Astrocyte of the spinal cord (primary cell): ENCODE measurements at regions not wholly inside any gene's neighbourhood (a gene's known extent, or its start where the extent isn't known, plus 50 kb on each side); places are given as distances from the start of the nearest gene placed in this dataset.

ENCODE experiments used
- DNase-seq: peaks from one replicate; pipeline ENCODE4 v3.0.0; 2011; ENCODE audit warnings: low read depth, low spot score
- H3K4me3 ChIP-seq: 2 replicates; pipeline ENCODE4 v1.5.1; 2011; ENCODE audit warnings: low read depth, mild to moderate bottlenecking, low read length, moderate library complexity
- CTCF ChIP-seq: IDR thresholded peaks from 2 replicates; pipeline ENCODE4 v1.5.1; 2012; ENCODE audit warnings: low read depth, mild to moderate bottlenecking, low read length, inconsistent platforms
- in situ Hi-C: cut with HindIII; loops from 2 replicates; pipeline ENCODE4 v1.10.0; 2017; ENCODE audit warnings: low sequenced_read_pairs

DNA sequence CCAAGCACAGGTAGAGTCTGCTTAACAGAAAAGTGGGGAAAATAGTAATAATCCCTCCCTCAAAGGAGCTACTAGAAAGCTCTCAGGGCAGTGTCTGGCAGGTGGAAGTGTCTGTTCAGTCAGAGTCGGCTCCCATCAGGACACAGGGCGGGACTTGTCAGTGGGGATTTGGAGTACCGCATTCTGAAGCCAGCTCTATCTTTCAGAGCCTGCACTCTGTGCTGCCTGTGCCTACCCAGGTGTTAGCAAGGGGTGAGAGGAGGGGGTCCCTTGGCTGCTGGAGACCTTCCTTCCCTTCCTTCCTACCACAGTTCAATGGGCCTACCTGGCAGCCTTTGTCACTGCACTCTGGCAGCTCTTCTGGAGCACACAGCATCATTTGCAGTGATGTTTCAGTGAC, 615.5 kb downstream of the AJAP1 start:
- no peak overlapping the region for H3K4me3 ChIP-seq
- in situ Hi-C loops, result no loop called here
- TF ChIP-seq CTCF, result no peak
- no peak for DNase-seq

DNA sequence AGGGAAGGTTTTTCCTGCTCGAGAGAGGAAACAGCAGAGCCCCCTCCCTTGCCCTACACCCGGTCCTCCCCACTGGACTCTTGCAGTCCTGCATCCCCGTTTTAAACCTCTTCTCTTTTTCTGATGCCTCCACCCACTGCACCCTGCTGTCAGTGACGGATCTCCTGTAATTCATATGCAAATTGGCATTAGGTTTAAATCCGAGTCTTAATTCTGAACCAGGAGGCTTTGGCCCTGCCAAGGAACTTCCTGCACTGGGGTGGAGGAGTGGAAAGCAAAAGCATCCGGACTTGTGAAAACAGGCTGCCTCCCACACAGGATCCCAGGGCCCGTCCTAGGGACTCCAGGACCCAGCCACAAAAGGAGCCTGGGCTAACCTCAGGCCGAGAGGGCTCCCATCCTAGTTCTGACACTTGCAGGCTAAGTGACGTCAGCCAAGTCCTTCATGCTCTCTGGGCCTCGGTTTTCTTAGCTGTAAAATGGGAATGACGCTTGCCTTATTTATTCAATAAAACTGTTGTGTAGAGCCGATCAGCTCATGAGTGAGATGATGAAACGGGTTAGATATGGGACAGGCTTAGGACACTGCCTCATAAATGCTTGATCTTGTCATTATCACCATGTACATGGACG, 613.3 kb downstream of the AJAP1 start:
- TF ChIP-seq CTCF, result no peak
- in situ Hi-C loops, result no loop called here
- H3K4me3 ChIP-seq, result no peak overlapping the region
- no peak for DNase-seq

GRCh38 chr1:5265438-5266075, 611.1 kb downstream of the AJAP1 start:
- in situ Hi-C loops, result no loop called here

GRCh38 chr1:5264476-5264875, 610.1 kb downstream of the AJAP1 start:
- no peak overlapping the region for H3K4me3 ChIP-seq
- in situ Hi-C loops, result no loop called here
- no peak for DNase-seq
- TF ChIP-seq CTCF, result no peak

More at GRCh38 chr1:5265438-5266075, 611.1 kb downstream of the AJAP1 start:
- no peak for TF ChIP-seq CTCF
- no peak overlapping the region for H3K4me3 ChIP-seq
- no peak for DNase-seq

DNA sequence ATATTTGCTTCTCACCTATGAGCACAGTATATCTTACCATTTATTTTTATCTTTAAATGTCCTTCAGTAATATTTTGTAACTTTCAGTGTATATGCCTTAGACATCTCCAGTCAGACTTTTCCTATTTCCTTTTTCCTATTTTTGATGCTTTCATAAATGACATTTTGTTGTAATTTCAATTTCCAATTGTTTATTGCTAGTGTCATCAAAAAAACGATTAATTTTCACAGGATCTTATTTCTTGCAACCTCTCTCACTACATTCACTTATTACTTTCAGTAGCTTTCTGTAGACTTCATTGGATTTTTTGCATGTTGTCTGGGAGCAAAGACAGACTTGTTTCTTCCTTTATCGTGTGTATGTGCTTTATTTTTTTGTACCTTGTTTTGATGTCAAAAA, 602.4 kb downstream of the AJAP1 start:
- in situ Hi-C loops, result no loop called here
- no peak for TF ChIP-seq CTCF
- DNase-seq, result no peak
- H3K4me3 ChIP-seq, result no peak overlapping the region

- no peak for TF ChIP-seq CTCF
- in situ Hi-C loops, result no loop called here
- DNase-seq, result no peak
- H3K4me3 ChIP-seq, result no peak overlapping the region
Observed at GRCh38 chr1:5254975-5255374, 600.6 kb downstream of the AJAP1 start.
